H1 (cell line): ENCODE measurements at regions not wholly inside any gene's neighbourhood (a gene's known extent, or its start where the extent isn't known, plus 50 kb on each side); places are given as distances from the start of the nearest gene placed in this dataset.
A peak's percentile ranks its signal among the peaks of the same experiment; 100 is the strongest.

Source experiments
- CTCF ChIA-PET: fragments of 300-600 bp; sonication (Branson Sonifier 250); formaldehyde crosslinking; loops from one replicate; lab custom pipeline; 2021; ENCODE audit not compliant: partially characterized antibody; lab: Charles Lee
- POLR2A ChIA-PET: fragments of 300-600 bp; sonication (Branson Sonifier 250); formaldehyde crosslinking; loops from one replicate; lab custom pipeline; 2021; ENCODE audit warnings: inconsistent platforms; ENCODE audit not compliant: partially characterized antibody; lab: Charles Lee
- DNase-seq, 2 experiments: peaks; one replicate each; pipeline versions ENCODE4 v3.0.0 to v3.0.0-alpha.2; 2010 to 2022; ENCODE audit warnings: low spot score in 2 of 2, low read depth in 1 of 2, mixed read lengths in 1 of 2
- FAIRE-seq: peaks from 2 replicates; lab custom pipeline; 2011; peaks lifted over from hg19 to GRCh38; lab: Jason Lieb, UNC
- H2AFZ ChIP-seq: 2 replicates; pipeline ENCODE4 v1.8.1; 2012; ENCODE audit warnings: low read length, inconsistent platforms
- H2AK5ac ChIP-seq: 2 replicates; pipeline ENCODE4 v1.6.1; 2013; ENCODE audit warnings: low read depth, low read length
- H2BK120ac ChIP-seq: replicated peaks from 2 replicates; pipeline ENCODE3; 2013; ENCODE audit warnings: low read depth, low read length, inconsistent platforms
- H2BK12ac ChIP-seq: 2 replicates; pipeline ENCODE4 v1.6.1; 2013; ENCODE audit warnings: low read depth, low read length
- H2BK15ac ChIP-seq: 2 replicates; pipeline ENCODE4 v1.6.1; 2013; ENCODE audit warnings: low read length
- H2BK20ac ChIP-seq: 2 replicates; pipeline ENCODE4 v1.6.1; 2013; ENCODE audit warnings: low read length
- H2BK5ac ChIP-seq: 2 replicates; pipeline ENCODE4 v1.6.1; 2013; ENCODE audit warnings: low read depth, low read length
- H3K14ac ChIP-seq: 2 replicates; pipeline ENCODE4 v1.6.1; 2013; ENCODE audit warnings: inconsistent platforms; ENCODE audit not compliant: insufficient read length
- H3K18ac ChIP-seq: 2 replicates; pipeline ENCODE4 v1.6.1; 2013; ENCODE audit warnings: low read length; ENCODE audit errors: extremely low read depth
- H3K23ac ChIP-seq: 2 replicates; pipeline ENCODE4 v1.6.1; 2013; ENCODE audit warnings: inconsistent platforms; ENCODE audit not compliant: insufficient read length
- H3K23me2 ChIP-seq: 2 replicates; pipeline ENCODE4 v1.6.1; 2013; ENCODE audit warnings: low read depth, low read length
- H3K27ac ChIP-seq: 2 replicates; pipeline ENCODE4 v1.6.1; 2011; ENCODE audit warnings: low read depth, low read length, inconsistent platforms
- H3K27me3 ChIP-seq, 4 experiments: replicated peaks in 1 of 4; 1 replicate in 1 of 4; 2 replicates in 3 of 4; pipeline versions ENCODE4 v1.6.1 to v1.8.1; 2011 to 2013; ENCODE audit warnings: low read length in 3 of 4, mild to moderate bottlenecking in 3 of 4, inconsistent platforms in 2 of 4, mixed read lengths in 2 of 4, moderate library complexity in 1 of 4; ENCODE audit not compliant: control insufficient read depth in 3 of 4, insufficient read depth in 3 of 4; ENCODE audit errors: extremely low read depth in 1 of 4
- H3K36me3 ChIP-seq, 4 experiments: 2 replicates each; pipeline versions ENCODE4 v1.6.1 to v1.8.1; 2011 to 2013; ENCODE audit warnings: mild to moderate bottlenecking in 4 of 4, low read length in 3 of 4, moderate library complexity in 2 of 4, control low read depth in 1 of 4, inconsistent platforms in 1 of 4; ENCODE audit not compliant: insufficient read depth in 4 of 4, control insufficient read depth in 2 of 4
- H3K4ac ChIP-seq: replicated peaks from 2 replicates; pipeline ENCODE3; 2013; ENCODE audit warnings: low read length, low read depth, mixed read lengths, inconsistent platforms; ENCODE audit not compliant: insufficient read length
- H3K4me1 ChIP-seq, 4 experiments: replicated peaks in 1 of 4; 1 replicate in 1 of 4; 2 replicates in 3 of 4; pipeline versions ENCODE4 v1.6.1 to v1.8.1; 2011 to 2013; ENCODE audit warnings: low read length in 3 of 4, inconsistent platforms in 2 of 4, mixed read lengths in 1 of 4; ENCODE audit not compliant: insufficient read depth in 4 of 4, control insufficient read depth in 3 of 4
- H3K4me2 ChIP-seq, 2 experiments: 2 replicates each; pipeline versions ENCODE4 v1.6.1 to v1.8.1; 2011 to 2013; ENCODE audit warnings: low read depth in 2 of 2, low read length in 2 of 2, control low read depth in 1 of 2, inconsistent platforms in 1 of 2, mild to moderate bottlenecking in 1 of 2; ENCODE audit not compliant: insufficient read depth in 1 of 2
- H3K4me3 ChIP-seq, 4 experiments: fragments of 200-600, 300-600 bp in 1 of 4; sonication (generic), shearing (Covaris generic), sonication (Bioruptor Twin) in 1 of 4; 2 replicates each; pipeline versions ENCODE4 v1.5.1 to v1.8.1; 2011 to 2016; ENCODE audit warnings: low read length in 4 of 4, low read depth in 3 of 4, control low read depth in 2 of 4, inconsistent platforms in 2 of 4, mild to moderate bottlenecking in 2 of 4, mixed read lengths in 1 of 4, moderate library complexity in 1 of 4; ENCODE audit not compliant: insufficient read depth in 2 of 4; ENCODE audit errors: extremely low read depth in 1 of 4
- H3K56ac ChIP-seq: replicated peaks from 2 replicates; pipeline ENCODE3; 2013; ENCODE audit warnings: low read depth, mild to moderate bottlenecking, mixed read lengths, low read length, inconsistent platforms; ENCODE audit not compliant: insufficient read length
- H3K79me1 ChIP-seq: 2 replicates; pipeline ENCODE4 v1.6.1; 2013; ENCODE audit warnings: low read depth, low read length, control low read depth
- H3K79me2 ChIP-seq, 2 experiments: 2 replicates each; pipeline versions ENCODE4 v1.6.1 to v1.8.1; 2012 to 2013; ENCODE audit warnings: low read length in 2 of 2, mild to moderate bottlenecking in 2 of 2, inconsistent platforms in 1 of 2; ENCODE audit not compliant: insufficient read depth in 2 of 2, control insufficient read depth in 1 of 2
- H3K9ac ChIP-seq, 4 experiments: replicated peaks in 1 of 4; 1 replicate in 1 of 4; 2 replicates in 3 of 4; pipeline versions ENCODE4 v1.6.1 to v1.8.1; 2011 to 2013; ENCODE audit warnings: low read depth in 3 of 4, low read length in 3 of 4, control low read depth in 2 of 4, mild to moderate bottlenecking in 2 of 4, moderate library complexity in 2 of 4, inconsistent platforms in 1 of 4; ENCODE audit errors: extremely low read depth in 1 of 4
- H3K9me3 ChIP-seq, 2 experiments: 2 replicates each; pipeline versions ENCODE4 v1.6.1 to v1.8.1; 2012 to 2013; ENCODE audit warnings: mild to moderate bottlenecking in 2 of 2, moderate library complexity in 2 of 2, control low read depth in 1 of 2, inconsistent platforms in 1 of 2, low read depth in 1 of 2, low read length in 1 of 2, mixed read lengths in 1 of 2; ENCODE audit not compliant: insufficient read depth in 2 of 2
- H4K20me1 ChIP-seq, 2 experiments: replicated peaks in 1 of 2; 2 replicates each; pipeline versions ENCODE3 to v1.8.1; 2011 to 2013; ENCODE audit warnings: inconsistent platforms in 2 of 2, low read length in 2 of 2, mild to moderate bottlenecking in 1 of 2; ENCODE audit not compliant: insufficient read depth in 2 of 2, control insufficient read depth in 1 of 2
- H4K5ac ChIP-seq: 2 replicates; pipeline ENCODE4 v1.6.1; 2013; ENCODE audit warnings: low read length, low read depth, mixed read lengths, inconsistent platforms; ENCODE audit not compliant: insufficient read length
- H4K8ac ChIP-seq: 2 replicates; pipeline ENCODE4 v1.8.0; 2013; ENCODE audit warnings: mild to moderate bottlenecking, moderate library complexity, low read length, inconsistent platforms; ENCODE audit not compliant: insufficient read depth; ENCODE audit errors: extremely low read depth
- H4K91ac ChIP-seq: replicated peaks from 2 replicates; pipeline ENCODE3; 2013; ENCODE audit warnings: low read length, mixed read lengths, inconsistent platforms; ENCODE audit not compliant: insufficient read length
- CHD1 ChIP-seq: IDR thresholded peaks from 2 replicates; pipeline ENCODE4 v1.6.1; 2012; ENCODE audit warnings: low read depth, low read length, improper control_type of control experiment
- CTCF ChIP-seq, 3 experiments: IDR thresholded peaks; 1 replicate in 2 of 3; 2 replicates in 1 of 3; pipeline versions ENCODE4 v1.5.1 to v1.6.1; 2011; ENCODE audit warnings: low read length in 3 of 3, mild to moderate bottlenecking in 3 of 3, inconsistent platforms in 2 of 3, low read depth in 1 of 3, moderate library complexity in 1 of 3; ENCODE audit not compliant: insufficient read depth in 1 of 3; ENCODE audit errors: control extremely low read depth in 1 of 3
- JUN ChIP-seq: IDR thresholded peaks from 2 replicates; pipeline ENCODE4 v1.6.1; 2011; ENCODE audit warnings: low read depth, mild to moderate bottlenecking, improper control_type of control experiment, low read length
- MAFK ChIP-seq: IDR thresholded peaks from 2 replicates; pipeline ENCODE4 v1.6.1; 2012; ENCODE audit warnings: low read depth, mild to moderate bottlenecking, improper control_type of control experiment, low read length
- RAD21 ChIP-seq, 2 experiments: IDR thresholded peaks in 1 of 2; conservative IDR thresholded peaks in 1 of 2; 2 replicates each; pipeline ENCODE4 v1.6.1; 2011; ENCODE audit warnings: low read depth in 2 of 2, low read length in 2 of 2, improper control_type of control experiment in 1 of 2, inconsistent platforms in 1 of 2, mild to moderate bottlenecking in 1 of 2, moderate library complexity in 1 of 2
- RXRA ChIP-seq: IDR thresholded peaks from 2 replicates; pipeline ENCODE4 v1.6.1; 2011; ENCODE audit warnings: low read depth, mild to moderate bottlenecking, low read length, moderate library complexity; ENCODE audit not compliant: insufficient read depth
- SAP30 ChIP-seq: fragments of 300-600 bp; sonication (generic); IDR thresholded peaks from 2 replicates; pipeline ENCODE4 v1.7.1; 2012; ENCODE audit warnings: low read length, moderate library complexity, mild to moderate bottlenecking, inconsistent platforms; ENCODE audit not compliant: insufficient read depth, insufficient replicate concordance
- TAF1 ChIP-seq: IDR thresholded peaks from 2 replicates; pipeline ENCODE4 v1.6.1; 2011; ENCODE audit warnings: mild to moderate bottlenecking, low read depth, low read length
- ZNF274 ChIP-seq: IDR thresholded peaks from 2 replicates; pipeline ENCODE4 v1.7.0; 2012; ENCODE audit warnings: low read length, borderline replicate concordance; ENCODE audit errors: extremely low read depth
- WGBS, 2 experiments: shearing (Covaris generic) in 1 of 2; methylation state at CpG; one replicate each; pipeline versions ENCODE4 v1.1.6 to v1.1.7; 2013 to 2015; ENCODE audit warnings: low lambda C conversion rate in 2 of 2, mixed read lengths in 2 of 2, inconsistent platforms in 1 of 2, low coverage in 1 of 2, missing lambda C conversion rate in 1 of 2; ENCODE audit not compliant: insufficient replicate concordance in 2 of 2, insufficient coverage in 1 of 2, insufficient read length in 1 of 2; ENCODE audit errors: extremely low coverage in 1 of 2, missing lambda C conversion rate in 1 of 2; 5-methylcytosine and 5-hydroxymethylcytosine counted together

- no peaks in the 10 kb centered on the region for H3K79me2 ChIP-seq
- no peak overlapping the region for H3K4me3 ChIP-seq
- no peak overlapping the region for H2BK12ac ChIP-seq
- H2BK5ac ChIP-seq: no peak overlapping the region
- no peaks in the 10 kb centered on the region for H3K9me3 ChIP-seq
- DNase-seq: no peak
- ChIA-PET CTCF (interaction anchor here (0.8 to 2.9 kb wide), 12 partner anchors 8 to 549 kb away, joined by 3 to 21 read pairs (median 4); no protein-coding TSS in a partner anchor), POLR2A (no interaction called here)
- no peak overlapping the region for H2AK5ac ChIP-seq
- no peak overlapping the region for H2BK120ac ChIP-seq
- H4K20me1 ChIP-seq: no peaks in the 10 kb centered on the region
- no peak overlapping the region for H3K9ac ChIP-seq
- TF ChIP-seq TAF1 (no peak), CHD1 (no peak), CTCF (IDR thresholded peaks at IDR 0.05; ENCODE audit: control extremely low read depth in 1 of 3, insufficient read depth in 1 of 3, low read depth in 1 of 3, low read length in 3 of 3) (peak; percentile 31 to 41 (median 39)), ZNF274 (no peak), MAFK (no peak), JUN (no peak), RAD21 (IDR thresholded peaks at IDR 0.05 in 1 of 2, conservative IDR thresholded peaks at IDR 0.05 in 1 of 2; ENCODE audit: low read depth in 2 of 2, low read length in 2 of 2) (peak; percentile 39 to 51; a peak in 3 of 4 replicates), RXRA (no peak), SAP30 (no peak)
- peaks cover 6% of the 10 kb centered on the region; the same call in 1 of the 2 replicates for H3K23me2 ChIP-seq
- H3K23ac ChIP-seq: no peak overlapping the region
- H3K4me2 ChIP-seq: no peak overlapping the region
- H3K4ac ChIP-seq: no peak overlapping the region
- no peak overlapping the region for H4K91ac ChIP-seq
- no peak overlapping the region for H4K5ac ChIP-seq
- H3K36me3 ChIP-seq: no peaks in the 10 kb centered on the region
- H4K8ac ChIP-seq: no peak overlapping the region
- H3K56ac ChIP-seq: no peak overlapping the region
- no peak overlapping the region for H3K18ac ChIP-seq
- no peaks in the 10 kb centered on the region for H3K79me1 ChIP-seq
- no peak overlapping the region for H2AFZ ChIP-seq
- no peak overlapping the region for H2BK20ac ChIP-seq
- peaks cover 6 to 19% (median 18%) of the 10 kb centered on the region in 4 experiments for H3K4me1 ChIP-seq
- FAIRE-seq: no peak
- H3K14ac ChIP-seq: no peak overlapping the region
- no peak overlapping the region for H2BK15ac ChIP-seq
- H3K27ac ChIP-seq: no peak overlapping the region
- H3K27me3 ChIP-seq: peaks cover 0 to 11% (median 0%) of the 10 kb centered on the region in 4 experiments; a peak in 4 of 7 replicates
- 84% methylated on average over 3 of the region's 3 CpGs; no CpG with 5 or more reads in 1 of the 2 experiments for WGBS, 2 experiments
These were observed 77.5 kb upstream of the KCNMA1 start for GRCh38 chr10:77715088-77715487.
